GM18861 (cell line): ENCODE measurements at regions not wholly inside any gene's neighbourhood (a gene's known extent, or its start where the extent isn't known, plus 50 kb on each side); places are given as distances from the start of the nearest gene placed in this dataset.
"Not testable (repeated sequence)": the region's sequence is repeated elsewhere in the genome, so short reads cannot be mapped to it uniquely, and the experiment has no call there.

Source experiments
- ATAC-seq: cut with Tn5 transposase; IDR thresholded peaks from one replicate; pipeline ENCODE4 v1.9.1; 2021; ENCODE audit not compliant: unreplicated experiment

DNA sequence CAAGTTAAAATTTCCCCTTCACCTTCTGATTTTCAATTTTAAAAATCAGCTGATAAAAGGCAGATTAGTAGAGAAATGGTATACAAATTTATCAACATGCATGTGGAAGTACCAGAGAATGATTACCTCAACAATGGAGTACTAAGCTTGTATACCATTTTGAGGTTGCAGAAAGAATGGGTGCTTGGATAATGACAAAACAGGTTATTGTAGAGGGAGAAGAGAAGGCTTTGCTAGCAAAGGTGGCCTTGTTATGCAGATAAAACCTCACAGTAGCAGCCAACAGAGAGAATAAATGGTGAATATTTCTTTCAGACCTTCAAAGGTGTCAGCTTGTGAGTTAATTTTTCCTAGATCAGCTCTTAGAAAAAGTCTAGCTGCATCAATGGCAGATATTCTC is 1174.9 kb upstream of the ADGRL4 start:
- ATAC-seq, result no peak

DNA sequence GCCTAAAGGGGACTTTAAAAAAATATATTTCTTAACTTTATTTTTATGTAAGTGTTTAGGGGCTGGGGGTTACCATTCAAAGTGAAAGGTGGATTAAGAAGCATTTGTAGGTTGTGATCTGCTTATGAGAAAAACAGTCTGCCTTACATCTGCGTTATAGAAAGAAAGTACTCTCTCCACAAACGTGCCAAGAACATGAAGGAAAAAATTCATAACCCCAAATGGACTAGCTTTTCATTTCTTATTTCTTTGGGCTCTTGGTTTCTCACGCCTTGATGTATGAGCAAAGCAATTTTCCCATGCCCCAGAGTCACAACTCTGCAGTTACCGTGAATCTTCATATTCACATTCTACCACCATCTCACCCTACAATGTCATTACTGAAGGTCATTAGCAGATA is 1165.1 kb upstream of the ADGRL4 start:
- no peak for ATAC-seq

DNA sequence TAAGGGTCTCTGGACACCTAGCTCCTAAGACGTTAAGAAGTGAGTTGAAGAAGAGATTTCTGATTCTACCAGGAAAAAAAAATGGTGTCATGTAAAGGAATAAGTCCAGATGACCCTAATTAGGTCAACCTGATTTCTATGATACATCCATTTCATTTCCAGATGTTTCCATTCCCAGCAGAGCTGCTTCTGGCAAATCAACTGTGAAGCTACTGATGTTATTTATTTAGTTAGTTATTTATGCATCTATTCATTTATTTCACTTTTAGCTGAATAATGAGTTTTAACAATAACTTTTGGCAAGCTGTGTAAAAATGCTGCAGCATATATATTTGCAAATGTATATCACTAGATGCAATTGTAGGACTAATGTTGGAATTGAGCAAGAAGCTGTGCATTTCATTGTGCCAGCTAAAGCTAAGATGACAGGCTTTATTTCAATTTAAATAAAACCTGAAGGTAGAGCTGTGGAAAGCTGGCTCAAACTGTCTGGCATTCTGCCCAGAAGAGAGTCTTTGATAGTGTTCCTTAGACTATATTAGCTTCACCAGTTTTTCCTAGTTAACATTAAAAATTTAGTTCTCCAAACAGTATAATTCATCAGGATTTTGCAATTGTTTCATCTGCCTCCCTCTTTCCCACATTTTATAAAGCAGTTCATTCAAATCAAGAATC is 1164.4 kb upstream of the ADGRL4 start:
- no peak for ATAC-seq

DNA sequence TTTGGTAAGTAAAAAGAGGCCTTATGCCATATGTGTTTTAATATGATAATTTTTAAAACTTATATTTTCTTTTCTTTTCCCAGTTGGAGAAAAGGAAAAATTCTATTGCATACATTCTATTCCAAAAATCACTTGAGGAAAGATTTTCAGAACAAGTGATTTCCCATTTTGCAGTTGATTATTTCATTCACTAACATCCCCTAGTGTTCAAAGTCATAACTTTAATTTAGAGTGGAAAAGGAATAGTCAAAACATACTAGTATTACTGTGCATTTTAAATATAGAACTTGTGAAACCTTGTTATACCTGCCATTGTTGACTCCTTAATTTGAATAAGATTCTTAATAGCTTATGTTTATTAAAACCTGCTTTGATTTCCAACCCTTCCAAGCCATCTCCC is 1157.6 kb upstream of the ADGRL4 start:
- no peak for ATAC-seq

DNA sequence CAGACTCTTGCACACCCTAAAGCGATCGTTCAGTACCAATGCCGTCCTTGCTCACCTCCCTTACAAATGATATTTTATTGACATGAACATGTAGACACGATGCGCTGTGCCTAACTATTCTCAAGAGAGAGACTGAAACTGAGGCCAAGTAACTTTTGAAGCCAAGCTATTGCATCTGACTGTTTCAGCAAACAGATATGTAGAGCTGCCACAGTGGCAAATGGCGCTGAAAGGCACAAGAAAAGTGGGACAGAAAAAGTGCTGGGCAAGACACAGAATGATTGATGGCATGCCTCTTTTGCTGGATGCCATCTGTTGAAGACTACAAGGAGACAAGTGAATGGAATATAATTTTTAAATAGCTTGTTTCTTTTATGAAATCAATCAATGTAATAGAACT is 1157.2 kb upstream of the ADGRL4 start:
- ATAC-seq, result no peak

DNA sequence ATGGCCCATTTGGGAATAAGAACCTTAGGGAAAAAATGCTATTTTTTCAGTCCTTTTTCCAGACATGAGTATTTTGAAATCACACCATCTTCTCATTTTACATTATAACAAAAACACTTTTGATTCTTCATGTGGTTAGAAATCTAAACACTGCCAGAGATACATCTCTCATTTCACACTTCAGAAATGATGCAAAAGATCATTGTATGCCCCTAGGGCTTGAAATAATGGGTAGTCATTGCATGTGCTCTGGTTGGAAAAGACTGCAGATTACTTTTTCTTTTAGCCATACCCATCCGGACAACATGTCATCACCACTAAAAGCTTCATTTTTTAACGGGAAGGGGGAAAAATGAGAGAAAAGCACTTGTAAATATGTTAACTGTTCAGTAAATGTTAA is 1152.2 kb upstream of the ADGRL4 start:
- ATAC-seq, result no peak

DNA sequence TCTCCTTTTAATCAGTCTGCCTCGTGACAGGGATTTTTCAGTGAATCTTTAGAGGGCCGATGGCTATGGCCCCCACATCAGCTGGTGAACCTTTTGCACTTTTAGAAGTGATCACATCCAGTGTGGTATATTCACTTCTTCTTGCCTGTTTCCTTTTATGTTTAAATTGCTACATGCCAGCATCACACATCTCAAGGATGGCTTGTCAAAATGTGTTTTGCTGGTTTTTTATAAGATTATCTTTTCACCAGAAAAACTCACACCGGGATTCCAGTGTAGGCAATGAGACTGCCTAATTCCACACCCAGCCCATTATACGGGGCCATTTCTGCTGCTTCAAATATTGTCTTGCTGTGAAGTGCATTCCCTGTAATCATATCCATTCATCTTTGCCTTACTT is 1151.7 kb upstream of the ADGRL4 start:
- no peak for ATAC-seq

DNA sequence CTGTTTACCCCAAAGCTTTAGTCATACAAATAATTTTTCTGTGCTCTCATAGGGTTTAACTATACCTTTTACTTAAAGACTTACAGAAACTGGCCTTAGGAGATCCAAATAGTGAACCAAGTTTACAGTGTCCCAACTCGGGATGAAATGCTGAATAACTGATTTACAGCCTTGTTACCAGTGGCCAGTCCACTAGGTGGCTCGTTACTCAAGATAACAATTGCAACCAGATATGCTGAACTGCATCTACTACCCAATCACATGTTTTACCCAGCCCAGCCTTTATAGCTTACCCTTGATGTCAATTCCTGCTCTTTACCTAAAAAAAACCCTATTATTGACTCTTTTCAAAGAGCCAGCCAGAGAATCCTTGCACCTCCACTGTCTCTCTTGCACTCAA is 1148.8 kb upstream of the ADGRL4 start:
- no peak for ATAC-seq

DNA sequence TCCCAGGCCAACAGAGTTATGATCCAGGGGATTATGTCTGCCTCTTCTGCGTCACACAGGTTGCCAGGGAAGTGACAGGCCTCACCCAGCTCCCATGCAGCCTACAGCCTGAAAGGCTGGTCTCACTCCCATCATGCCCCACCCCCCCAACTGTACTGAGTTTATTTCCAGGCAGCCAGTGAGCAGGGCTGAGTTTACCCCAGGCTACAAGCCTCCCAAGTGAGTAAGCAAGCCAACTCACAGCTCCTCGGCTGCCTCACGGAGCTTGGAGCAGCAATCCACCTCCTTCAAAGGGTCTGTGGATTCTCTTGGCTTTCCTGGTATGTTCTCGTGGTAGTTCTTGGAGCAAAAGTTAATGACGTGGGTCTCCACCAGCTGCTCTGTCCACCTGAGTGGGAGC is 1147.6 kb upstream of the ADGRL4 start:
- no peak for ATAC-seq

DNA sequence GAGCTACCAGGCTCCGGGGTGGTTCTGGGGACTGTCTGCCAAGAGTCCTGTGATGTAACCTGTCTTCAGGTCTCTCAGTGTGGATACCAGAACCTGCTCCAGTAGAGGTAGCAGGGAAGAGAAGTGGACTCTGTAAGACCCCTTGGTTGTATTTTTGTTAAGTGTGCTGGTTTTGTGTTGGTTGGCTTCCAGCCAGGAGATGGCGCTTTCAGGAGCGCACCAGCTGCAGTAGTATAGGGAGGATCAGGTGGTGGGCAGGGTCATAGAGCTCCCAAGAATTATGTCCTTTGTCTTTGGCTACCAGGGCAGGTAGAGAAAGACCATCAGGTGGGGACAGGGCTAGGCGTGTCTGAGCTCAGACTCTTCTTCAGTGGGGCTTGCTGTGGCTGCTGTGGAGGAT is 1147.2 kb upstream of the ADGRL4 start:
- ATAC-seq, result no peak

DNA sequence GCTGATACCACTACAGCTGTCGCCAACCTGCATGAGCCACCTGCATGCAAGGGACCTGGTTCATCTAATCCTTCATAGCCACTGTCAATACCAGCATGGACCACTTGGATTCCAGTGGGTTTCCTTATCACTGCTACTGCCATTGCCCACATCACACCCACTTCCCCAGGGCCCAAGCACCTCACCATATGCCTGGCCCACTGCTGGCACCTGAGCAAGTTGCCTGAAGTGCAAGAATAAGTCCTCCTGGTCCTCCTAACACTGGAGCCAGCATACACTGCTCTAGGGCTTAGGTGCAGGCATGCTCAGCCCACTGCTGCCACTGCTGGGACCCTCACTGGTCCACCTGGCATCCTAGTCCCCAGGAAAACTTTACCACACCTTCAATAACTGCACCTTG is 1136.8 kb upstream of the ADGRL4 start:
- no peak for ATAC-seq

DNA sequence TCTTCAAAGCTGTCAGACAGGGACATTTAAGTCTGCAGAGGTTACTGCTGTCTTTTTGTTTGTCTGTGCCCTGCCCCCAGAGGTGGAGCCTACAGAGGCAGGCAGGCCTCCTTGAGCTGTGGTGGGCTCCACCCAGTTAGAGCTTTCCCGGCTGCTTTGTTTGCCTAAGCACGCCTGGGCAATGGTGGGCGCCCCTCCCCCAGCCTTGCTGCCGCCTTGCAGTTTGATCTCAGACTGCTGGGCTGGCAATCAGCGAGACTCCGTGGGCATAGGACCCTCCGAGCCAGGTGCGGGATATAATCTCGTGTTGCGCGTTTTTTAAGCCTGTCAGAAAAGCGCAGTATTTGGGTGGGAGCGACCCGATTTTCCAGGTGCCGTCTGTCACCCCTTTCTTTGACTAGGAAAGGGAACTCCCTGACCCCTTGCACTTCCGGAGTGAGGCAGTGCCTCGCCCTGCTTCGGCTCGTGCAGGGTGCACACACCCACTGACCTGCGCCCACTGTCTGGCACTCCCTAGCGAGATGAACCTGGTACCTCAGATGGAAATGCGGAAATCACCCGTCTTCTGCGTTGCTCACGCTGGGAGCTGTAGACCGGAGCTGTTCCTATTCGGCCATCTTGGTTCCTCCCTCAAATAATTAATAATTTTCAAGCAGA is 1131.5 kb upstream of the ADGRL4 start:
- not testable (repeated sequence) for ATAC-seq

DNA sequence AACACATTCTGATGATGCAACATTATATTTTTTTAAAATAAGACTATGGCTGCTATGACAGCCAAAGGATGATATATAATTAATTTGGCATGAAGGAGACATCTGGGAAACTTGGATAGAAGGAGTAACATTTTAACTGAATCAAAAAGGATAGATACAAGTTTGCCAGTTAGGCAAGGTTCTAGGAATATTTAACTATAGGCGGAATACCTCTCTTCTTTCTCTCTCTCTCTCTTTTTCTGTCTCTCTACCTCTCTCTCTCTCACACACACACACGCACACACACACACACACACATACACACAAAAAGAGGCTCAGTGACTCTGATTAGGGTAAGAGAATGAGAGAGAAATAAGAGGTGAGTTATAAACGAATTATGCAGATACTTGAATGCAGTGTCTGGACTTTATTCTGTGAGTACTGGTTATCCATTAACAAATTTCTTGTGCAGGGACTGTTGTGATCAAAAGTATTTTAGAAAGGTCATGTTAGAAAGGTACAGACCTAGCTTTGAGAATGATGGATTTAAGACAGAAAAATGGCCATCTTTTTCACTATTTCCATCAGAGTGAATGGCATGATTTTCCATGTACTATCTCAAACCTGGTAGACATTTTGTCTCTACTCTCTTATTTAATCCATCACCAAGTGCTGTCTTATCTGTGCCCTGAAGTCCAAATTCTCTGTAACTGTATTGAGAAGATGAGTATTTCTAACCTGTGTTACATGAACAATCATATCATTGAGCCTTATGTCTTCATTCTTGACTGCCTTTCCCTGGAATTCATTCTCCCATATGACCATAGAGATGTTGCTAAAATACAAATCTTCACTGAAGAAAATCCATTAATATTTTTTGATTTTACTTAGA is 1106.9 kb upstream of the ADGRL4 start:
- no peak for ATAC-seq

DNA sequence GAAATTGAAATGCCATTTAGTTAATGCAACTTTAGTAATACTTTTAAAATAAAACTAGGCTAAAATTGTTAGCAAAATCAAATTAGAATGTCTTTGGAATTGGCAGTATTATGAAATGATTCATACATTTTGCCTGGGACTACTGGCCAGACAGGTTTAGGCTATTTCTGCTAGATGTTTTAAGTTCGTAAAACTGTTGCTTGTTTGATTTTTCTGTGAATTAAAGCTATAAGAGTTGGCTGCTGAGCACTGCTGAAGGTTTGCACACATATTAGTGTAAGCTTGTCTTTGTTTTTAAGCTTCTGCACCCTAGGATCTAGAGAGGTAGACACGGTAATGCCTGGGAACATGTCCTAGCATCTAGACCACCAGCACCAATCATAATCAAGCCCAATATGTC is 1094.6 kb upstream of the ADGRL4 start:
- no peak for ATAC-seq

DNA sequence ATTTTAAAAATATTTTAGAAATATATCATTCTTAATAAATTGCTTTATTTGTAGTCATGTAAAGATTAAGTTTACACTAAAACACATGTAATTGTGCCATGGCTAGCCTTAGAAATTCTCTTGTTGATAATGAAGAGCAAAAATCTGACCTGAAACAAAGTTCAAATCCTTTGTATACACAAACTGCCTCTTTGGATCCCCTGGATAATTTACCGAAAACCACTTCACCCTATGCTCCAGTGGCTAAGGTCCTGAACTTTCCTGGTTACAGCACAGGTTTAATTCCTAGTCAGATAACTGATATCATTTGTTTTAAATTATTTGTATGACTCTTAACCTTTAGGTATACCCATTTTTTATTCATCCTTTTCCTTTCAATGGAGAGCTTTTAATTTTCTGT is 1093.2 kb upstream of the ADGRL4 start:
- no peak for ATAC-seq

DNA sequence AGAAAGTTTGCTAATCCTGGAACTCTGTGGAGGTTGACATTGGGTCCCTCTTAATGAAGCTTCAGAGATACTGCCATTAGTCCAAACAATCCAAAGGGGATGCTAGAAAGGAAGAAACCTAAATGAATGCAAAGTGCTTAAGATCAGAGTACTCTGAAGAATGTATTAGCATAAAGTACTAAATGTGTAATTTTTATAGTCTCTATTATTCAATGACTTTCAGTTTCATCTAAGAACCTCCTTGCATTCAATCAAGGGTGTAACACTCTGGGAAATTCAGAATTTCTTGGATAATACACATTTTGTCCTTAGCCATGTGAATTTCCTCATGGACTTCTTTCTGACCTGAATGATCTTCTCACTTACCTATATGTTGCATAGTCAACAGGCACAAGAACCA is 1078.5 kb upstream of the ADGRL4 start:
- ATAC-seq, result no peak

DNA sequence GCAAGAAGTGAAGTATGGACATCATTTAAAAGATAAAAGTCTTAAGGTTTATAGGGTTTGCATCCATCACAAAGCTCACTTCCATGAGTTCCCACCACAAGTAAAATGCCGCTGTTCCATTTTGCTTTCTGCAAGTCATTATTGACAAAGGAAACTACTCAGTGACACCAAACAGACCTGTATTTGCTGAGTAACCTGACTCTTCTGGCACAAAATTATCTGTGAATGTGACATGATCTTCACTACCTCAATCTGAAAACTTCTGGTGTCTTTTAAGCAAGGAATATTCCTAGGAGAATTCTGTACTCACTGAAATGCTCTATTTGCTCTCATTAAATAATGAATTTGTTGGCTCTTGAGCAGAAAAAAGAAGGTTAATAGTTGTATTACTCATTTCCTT is 1077.4 kb upstream of the ADGRL4 start:
- no peak for ATAC-seq

DNA sequence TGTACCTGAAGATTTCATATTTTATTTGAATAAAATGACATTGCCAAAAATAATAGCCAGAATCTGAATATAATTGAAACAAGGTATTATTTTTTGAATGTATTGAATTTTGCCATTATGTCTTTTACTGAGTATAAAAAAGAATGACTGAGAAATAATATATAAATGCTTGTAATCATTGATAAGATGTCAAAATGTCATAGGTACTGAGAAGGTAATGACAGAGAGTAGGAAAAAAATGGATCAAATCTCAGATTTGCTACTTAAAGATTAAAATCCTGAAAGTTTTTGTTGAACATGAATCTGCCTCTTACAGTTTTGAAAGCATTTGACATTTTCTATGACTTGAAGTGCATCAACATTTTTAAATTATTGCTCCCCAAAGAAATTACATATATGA is 1069.9 kb upstream of the ADGRL4 start:
- no peak for ATAC-seq

DNA sequence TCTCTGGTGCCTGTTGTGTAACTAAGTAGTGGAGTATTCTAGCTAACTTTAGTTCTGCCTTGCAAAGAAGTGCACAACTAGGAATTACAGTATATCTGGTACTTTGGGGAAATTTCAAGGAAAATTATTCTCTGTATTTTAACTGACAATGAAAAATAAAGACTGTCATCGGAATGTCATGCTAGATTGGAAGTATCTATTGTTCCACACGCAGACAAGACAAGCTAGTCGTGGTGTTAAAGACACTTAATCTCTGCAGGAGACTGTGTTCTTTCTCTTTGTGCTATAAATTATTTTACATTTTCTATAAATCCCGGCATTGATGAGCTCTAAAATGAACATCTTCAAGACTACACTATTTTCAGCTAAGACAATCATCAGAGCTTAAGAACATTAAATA is 1068.8 kb upstream of the ADGRL4 start:
- ATAC-seq, result no peak

DNA sequence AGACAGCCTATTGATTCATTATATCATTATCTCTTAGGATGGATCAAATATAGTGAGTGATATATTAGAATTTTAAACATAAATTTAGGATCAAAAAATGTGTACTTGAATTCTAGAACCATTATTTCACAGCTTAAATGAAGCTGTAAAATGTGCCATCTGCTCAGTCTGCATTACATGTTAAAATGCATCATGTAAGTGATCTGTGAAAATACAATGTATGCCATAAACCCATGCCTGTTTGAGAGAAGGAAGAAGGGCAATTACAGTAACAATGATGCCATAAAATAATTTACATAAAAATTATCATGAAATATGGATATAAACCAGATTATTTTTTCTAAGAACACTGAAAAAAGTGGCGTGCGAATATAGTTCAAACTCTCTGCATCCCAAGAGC is 1066.0 kb upstream of the ADGRL4 start:
- no peak for ATAC-seq

DNA sequence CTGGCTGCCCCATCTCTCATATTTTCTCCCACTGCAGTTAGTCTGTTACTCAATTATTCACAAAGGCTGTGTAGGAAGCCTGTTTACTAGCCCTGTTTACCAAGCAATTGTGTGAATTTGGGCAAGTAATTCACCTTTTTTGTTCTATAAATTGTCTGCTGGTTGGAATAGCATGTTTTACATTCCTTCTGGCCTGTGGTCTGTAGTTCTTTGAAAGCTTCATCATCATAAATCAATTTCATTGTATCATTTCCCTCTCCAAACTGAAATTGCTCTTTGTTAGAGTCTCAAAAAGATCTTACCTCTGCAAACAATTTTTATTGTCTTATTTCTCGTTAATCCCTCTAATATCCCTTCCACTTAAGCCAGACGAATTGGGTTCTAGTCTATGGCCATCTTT is 1059.5 kb upstream of the ADGRL4 start:
- no peak for ATAC-seq

DNA sequence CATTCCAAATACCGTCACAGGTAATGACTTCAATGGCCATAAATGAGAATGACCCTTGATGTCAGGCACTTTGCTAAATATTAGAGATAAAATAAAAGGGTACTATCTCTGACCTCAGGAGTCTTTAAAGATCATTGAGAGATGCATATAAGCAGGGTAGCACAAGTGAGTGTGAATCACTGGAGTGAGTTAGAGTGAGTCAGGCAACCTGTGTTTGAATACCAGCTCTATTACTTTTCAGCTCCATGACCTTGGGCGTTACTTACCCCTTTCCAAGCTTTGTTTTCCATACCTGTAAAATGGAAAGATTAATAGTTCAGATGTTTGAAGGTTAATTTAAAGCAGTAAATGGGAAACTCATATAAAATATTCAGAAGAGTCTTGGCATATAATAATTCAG is 1058.0 kb upstream of the ADGRL4 start:
- no peak for ATAC-seq
